ENCODE measurements at regions not wholly inside any gene's neighbourhood (a gene's known extent, or its start where the extent isn't known, plus 50 kb on each side); places are given as distances from the start of the nearest gene placed in this dataset.

DNA sequence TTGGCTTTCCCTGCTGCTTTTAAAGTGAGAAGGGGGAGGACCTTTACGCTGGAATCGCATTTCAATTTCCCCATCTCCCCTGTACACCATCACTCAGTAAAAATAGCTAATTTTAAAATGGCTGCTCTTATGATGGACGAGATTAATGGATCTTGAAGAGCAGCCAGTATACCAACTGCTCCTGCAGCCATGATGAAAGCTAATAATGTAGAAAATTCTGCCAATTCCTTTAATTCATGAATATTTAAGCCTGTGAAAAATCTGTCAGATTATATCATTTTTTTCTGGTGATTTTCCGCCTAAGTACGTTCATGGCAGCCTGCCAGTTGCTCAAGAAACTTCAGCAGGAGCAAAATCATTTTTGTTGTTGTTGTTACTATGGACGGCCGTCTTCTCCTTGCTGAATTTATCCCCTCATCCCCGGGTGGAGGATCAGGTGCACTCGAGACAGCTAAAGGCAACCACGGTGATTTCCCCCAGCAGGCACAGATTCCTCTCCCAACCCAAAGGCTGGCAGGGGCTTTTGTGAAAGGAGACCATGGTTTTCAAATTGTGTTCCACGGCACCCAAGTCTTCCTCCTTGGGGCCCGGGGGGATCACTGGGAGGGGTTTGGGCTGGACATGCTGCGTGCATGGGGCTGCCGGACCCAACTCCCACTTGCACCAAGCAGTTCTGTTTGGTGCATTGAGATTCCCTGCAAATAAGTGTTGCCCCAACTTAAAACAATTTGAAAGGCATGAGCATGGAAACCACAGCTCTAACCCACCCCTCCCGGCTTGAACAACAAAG, 289.6 kb downstream of the UACA start:
- no peak for DNase-seq (ENCODE audit: low spot score)

DNA sequence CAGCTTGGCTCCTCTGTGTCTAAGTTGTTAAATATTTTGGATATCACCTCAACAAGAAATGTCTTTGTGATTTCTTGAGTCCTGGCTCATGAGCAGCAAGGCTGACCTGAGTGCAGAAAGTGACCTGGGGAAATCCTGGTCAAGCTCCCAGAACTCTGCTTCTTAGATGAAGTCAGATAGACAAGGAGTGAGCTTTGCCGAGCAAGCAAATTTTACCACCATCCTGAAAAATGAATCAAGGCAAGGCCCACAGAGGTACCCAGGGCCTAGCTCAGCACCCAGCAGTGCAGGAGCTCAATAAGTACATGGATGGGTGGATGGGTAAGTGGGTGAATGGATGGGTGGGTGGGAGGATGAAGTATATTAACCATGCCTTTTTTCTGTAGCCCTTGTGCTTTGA, 291.8 kb downstream of the UACA start:
- no peak for DNase-seq (ENCODE audit: low spot score)

DNA sequence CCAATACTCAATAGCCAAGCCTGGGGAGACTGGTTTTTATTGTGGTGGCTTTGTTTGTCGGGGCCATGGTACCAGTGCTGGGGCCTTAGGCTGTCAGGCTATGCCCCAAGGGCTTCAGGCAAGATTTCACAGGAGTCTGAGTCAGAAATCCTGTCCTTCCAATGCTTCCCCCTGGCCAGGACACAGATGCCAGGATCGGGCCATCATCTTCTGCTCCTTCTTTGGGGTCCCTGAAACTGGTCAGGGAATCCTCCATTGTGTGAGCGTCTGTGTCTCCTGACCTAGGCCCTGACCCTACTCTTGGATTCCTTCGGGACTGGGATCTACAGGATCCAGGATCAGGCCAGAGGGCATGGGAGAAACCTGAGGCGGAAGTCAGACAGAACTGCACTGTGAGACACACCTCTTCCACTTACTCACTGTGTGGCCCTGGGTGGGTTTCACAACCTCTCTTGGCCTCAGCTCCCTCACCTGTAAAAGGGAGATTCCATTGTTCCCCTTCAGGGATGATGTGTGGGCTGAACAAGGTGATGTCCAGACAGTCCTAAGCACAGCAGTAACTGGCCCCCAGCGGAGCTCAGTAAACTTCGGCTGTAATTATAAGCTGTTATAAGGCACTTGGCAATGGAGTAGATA, 292.7 kb downstream of the UACA start:
- DNase-seq (ENCODE audit: low spot score) = no peak

DNA sequence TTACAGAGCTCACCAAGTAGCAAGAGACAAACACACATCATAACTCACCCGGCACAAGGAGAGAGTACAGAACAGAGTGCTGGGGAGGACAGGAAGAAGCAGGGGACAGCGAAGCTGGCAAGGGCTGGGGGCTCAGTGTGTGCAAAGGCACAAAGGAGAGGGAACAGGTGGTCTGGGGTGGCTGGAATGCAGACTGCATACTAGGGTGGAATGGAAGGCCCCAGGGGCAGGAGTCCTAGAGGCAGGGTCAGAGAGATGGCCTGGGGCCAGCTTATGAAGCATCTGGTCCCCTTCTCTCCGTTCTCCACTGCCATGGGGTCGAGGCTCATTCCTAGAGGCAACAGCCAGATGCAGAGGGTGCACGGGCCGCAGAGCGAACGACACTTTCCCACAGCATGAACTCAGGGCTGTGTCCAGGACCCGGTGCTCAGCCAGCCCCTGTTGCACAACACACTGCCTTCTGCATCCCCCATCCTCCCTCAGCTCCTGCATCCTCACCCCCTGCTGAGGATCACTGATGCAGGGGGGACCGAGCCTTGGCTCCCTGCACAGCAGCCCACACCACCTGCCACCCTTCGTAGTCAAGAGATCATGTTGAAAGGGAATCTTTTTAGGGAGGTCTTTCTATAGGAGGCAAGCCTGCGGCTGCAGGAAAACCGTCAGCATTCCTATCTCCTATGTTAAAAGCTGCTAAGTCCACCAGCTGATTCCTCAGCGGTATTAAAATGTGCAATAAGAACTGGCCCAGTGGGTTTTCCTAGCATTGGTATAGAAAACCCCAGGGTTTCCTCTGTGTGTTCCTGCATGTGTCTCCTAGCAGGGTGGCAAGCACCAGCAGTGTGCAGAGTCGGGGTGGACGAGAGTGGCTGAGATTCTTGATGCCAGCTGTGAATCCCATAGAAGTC, 293.5 kb downstream of the UACA start:
- DNase-seq (ENCODE audit: low spot score) = no peak

DNA sequence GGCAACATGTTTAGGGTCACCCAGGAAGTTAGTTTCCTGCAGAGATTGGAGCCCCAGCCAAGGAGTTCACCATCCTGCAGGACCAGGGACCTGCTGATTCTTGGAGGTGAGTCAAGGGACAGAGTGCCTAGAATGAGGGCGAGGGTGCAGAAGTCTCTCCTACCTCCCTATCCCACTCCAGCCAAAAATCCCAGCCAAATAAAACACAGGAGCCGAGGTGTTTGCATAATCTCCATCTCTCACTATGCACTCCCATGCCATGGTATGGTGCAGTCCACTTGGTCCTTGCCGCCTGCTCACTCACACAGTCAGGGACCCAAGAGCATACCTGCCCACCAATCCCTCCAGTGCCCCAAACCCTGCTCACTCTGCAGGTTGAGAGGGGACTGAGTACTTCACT, 294.2 kb downstream of the UACA start:
- DNase-seq (ENCODE audit: low spot score) = no peak

DNA sequence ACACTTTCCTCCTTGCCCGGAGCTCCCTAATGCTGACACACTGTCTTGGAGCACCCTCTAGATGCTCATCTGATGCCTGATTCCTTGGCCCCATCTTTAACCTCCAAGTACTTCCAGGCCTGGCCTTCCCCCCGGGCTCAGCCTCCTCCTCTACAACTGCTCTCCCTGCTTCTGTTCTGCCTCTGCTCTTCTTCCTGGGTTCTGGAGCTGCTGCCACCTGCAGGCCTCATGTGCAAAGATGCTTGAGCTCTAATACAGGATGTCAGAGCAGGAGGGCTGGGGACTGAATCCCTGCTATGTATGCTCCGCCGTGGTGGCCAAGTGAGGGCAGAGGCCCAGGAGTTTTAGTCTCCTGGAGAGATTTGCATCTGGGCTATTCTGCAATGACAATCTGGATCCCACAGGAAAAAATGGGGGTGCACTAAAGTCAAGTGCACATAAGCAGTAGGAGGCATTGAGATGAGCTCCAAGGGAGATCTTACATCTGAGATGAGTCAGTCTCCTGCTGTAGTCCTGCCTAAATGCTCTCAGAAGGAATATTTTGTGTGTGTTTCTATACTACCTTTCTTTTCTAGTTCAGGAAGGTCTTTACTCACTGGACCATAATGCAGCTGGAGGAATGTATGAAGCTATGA, 296.3 kb downstream of the UACA start:
- DNase-seq (ENCODE audit: low spot score) = peak; percentile 68

DNA sequence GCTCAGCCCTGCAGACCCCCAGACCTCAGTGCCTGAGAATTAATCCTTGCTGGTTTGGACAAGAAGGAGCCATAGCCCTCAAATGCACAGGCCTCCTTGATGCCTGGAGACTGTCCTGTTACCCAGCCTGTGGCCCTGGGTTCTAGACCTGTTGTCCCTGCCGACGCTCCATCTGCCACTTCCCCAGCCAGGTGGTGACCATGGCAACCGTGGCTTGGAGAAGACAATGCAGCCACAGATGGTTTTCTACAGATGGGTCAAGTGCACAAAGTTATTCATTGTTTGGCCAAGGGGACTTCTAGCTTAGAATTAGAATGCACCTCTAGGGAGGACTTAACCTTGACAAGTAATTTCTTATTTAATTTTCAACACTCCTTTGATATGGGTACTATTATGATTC, 297.1 kb downstream of the UACA start:
- DNase-seq (ENCODE audit: low spot score) = no peak

DNA sequence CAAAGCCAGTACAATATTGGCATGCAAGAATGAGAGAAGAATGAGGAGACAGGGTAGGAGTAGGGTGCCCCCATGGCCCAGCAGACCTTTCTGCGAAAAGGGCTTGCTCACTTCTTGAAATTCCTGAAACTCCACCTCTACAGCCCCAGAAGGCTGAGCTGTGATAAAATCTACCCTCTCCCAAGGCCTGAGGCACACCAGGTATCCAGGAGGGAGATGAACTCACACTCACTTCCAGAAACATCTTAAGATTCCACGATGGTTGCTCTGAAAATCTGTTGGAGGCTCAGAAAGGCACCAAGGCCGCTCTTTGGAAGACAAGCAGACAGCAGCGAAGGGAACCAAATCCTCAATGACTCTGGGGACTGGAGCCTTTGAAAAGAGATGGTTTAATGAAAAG, 297.5 kb downstream of the UACA start:
- DNase-seq (ENCODE audit: low spot score) = no peak

DNA sequence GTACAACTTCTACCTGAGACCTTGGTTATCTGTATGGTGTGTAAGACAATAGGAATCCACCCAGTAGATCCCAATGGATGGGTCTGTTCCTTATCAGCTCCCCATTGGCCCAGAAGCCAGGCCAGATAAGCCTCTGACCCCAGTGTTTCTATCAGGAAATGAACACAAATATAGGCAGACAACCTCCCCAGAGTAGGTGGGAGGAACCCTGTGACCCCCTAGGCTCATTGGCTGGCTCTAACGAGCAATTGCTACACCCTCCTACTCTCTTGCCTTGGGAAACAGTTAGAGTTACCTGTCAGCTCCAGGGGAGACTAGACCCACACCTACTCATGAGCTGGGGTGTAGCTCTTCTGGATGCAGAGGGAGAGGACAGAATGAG, 299.9 kb downstream of the UACA start:
- DNase-seq (ENCODE audit: low spot score) = no peak

DNA sequence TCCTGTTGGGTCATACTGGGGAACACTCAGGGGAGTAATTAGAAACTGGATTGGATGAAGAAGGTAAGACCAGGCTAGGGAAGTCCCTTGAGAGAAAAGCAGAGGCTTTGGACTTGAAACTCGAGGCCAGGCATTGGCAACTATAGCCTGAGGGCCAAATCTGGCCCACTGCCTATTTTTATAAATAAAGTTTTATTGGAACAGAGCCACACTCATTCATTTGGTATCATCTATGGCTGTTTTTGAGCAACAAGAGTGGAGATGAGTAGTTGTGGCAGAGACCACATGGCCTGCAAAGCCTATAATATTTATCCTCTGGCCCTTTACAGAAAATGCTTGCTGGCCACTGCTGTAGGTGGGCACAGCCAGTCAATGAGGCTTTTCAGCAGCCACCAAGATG, 301.4 kb downstream of the UACA start:
- no peak for DNase-seq (ENCODE audit: low spot score)

DNA sequence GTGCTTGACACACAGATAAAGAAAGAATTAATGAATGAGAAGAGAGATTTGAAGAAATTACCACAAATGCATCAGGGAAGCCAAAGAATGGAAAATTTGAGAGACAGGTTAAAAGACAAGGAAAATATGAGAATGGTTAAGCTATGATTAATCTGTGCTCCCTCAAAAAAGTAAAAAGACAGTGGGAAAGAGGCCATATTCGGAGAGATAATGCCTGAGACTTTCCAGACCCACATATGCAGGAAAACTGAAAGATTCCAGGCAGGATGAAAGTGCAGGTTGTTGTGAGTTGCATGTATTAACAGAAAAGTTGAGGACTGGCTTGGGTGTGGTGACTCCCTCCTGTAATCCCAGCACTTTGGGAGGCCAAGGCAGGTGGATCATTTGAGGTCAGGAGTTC, 302.3 kb downstream of the UACA start:
- DNase-seq (ENCODE audit: low spot score) = no peak

DNA sequence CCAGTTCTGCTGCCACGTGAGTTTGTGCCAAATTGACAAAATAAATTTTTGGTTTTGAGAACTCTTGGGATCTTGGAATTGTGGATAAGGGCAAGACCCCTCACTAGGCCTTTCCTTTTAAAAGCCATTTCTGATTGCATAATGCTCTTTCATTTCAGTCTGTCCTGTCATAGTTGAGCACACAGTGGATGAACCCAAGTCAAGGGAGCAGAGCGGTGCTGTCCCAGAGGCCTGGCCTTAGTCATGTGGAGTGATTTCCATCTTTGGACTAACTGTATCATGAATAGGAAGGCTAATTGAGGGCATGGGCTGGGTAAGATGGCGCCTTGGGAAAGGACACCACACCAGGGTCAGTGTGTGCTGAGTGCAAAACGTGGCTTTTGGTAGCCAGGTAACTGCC, 304.0 kb downstream of the UACA start:
- no peak for DNase-seq (ENCODE audit: low spot score)

DNA sequence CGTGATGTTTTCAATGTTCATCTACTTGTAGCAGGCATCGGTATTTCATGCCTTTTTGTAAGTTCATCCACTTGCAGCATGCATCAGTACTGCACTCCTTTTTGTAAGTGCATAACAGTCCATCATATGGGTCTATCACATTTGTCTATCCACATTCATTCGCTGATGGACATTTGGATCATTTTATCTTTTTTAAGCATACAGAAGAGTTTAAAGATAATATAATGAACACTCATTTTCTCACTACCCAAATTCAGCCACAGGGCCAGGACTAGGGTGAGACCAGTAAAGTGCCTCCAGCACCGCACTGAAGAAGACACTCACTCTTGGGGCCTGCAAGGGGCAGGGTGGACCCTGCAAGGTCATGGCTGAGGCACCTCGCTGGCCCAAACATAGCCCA, 309.6 kb downstream of the UACA start:
- DNase-seq (ENCODE audit: low spot score) = no peak

DNA sequence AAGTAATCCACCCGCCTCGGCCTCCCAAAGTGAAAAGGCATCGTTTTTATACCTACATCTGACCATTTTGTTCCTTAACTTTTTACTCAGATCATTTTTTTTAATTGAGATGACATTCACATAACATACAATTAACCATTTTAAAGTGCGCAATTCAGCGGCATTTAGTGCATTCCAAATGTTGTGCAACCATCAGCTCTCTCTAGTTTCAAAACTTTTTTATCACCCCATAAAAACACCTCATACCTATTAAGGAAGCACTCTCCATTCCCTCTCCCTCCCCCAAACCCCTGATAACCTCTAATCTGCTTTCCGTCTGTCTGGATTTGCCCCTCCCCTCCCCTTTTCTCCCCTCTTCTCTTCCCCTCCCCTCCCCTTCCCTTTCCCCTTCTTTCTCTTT, 310.1 kb downstream of the UACA start:
- DNase-seq (ENCODE audit: low spot score) = no peak

DNA sequence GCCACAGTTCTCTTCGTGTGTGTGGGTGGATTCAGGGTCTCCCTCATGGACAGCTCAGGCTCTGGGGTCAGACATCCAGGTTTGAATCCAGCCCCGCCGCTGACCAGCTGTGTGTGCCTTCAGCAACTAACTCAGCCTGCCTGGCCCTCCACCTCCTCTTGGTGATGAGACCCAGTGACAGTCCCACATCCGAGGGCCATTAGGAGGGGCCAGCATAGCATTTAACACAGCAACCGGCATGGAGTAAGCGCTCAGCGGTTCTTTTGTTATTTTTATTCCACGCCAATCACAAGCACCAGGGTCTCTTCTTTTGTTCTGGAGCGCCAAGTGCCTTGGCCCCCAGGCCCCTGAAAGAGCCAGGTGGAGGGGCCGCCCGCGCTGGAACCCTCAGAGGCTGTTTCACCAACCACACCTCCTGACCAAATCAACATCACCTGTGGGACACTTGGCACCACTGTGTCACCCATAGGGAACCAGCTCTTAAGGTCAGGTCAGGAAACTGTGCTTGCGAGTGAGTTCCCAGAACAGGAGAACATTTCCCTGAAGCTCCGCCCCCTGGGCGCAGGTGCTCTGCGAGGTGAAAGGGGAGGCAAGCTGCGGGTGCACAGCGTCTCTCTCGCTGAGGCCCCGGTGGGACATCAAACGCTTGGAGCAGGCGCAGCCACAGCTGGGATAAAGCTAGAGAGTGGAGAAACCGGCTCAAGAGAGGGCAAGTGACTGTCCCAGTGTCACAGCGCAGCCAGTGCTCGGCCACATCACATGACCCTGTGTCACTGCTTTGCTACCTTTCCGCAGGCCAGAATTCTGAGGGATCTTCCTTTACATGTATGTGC, 311.3 kb downstream of the UACA start:
- DNase-seq (ENCODE audit: low spot score) = no peak

DNA sequence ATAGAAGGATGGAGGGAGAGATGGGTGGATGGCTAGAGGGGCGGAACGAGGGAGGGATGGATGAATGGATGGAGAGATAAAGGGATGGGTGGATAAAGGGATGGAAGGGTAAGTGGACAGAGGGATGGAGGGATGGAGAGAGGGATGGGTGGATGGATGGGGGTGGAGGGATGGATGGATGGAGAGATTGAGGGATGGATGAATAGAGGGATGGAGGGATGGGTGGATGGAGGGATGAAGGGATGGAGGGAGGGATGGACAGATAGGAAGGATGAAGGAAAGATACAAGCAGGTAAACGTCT, 313.3 kb downstream of the UACA start:
- no peak for DNase-seq (ENCODE audit: low spot score)

DNA sequence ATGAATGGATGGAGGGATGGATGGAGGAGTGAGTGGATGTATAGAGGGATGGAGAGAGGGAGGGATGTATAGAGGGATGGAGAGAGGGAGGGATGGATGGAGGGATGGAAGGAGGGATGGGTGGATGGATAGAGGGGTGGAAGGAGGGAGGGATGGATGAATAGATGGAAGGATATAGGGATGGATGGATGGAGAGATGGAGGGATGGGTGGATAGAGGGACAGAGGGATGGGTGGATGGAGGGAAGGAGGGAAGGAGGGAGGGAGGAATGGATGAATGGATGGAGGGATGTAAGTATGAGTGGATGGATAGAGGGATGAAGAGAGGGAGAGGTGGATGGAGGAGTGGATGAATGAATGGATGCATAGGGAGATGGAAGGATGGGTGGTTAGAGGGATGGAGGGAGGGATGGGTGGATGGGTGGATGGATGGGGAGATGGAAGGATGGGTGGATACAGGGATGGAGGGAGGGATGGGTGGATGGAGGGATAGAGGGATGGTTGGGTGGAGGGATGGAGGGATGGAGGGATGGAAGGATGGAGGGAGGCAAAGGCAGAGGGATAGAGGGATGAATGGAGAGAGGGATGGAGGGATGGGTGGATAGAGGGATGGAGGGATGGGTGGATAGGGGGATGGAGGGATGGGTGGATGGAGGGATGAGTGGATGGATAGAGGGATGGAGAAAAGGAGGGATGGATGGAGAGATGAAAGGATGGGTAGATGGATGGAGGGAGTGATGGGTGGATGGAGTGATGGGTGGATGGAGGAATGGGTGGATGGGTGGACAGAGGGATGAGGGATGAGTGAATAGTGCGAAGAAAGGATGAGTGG, 313.8 kb downstream of the UACA start:
- no peak for DNase-seq (ENCODE audit: low spot score)

DNA sequence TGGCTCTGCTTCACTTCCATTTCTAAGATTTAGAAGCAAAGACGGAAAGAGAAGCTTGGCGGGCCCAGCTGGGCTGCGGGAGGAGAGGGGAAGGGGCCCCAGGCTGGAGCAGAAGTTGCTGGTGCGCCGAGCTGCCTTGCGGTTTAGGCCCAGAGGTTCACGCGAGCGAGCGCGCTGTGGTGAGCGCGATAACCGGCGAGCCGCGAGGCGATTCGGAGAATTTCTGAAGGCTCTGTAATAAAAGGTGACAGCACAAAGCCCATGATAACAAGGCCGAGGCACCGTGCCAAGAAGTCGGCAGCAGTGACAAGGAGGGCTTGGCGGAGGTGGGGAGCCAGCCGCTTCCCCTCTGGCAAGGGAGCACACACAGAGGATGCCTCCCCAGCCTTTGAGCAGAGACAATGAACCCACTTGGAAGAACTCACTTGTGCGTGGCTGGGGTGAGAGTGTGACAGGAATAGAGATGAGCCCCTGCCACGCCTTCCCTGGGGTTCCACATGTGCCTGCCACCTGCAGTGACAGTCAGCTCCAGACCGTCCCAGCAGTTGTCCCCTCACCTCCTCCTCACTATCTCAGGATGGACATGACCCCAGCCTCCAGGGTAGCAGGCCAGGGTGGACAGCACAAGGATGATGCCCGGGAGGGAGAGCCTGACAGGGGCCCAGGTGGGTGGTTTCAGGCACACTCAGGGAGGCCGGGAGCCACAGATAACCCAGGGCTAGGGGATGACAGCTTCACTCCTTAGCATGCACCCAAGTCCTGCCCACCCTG, 315.2 kb downstream of the UACA start:
- no peak for DNase-seq (ENCODE audit: low spot score)

DNA sequence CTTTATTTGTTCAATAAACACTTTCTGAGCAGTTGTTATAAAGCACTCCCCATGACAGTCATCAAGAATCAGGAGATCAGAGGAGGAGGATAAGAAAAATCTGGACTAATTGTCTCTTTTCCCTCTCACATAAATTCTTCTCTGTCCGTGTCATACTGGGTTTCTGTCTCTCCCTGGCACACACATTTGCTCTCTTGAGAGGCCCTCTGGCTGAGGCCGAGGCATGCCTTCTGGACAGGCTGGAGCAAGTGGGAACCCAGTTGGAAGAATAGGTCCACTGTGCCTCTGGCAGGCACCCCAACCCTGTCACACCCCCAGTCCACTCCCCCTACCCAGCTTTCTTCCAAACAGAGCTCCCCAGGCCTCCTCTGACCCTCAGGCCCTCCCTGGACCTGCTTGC, 315.8 kb downstream of the UACA start:
- no peak for DNase-seq (ENCODE audit: low spot score)

DNA sequence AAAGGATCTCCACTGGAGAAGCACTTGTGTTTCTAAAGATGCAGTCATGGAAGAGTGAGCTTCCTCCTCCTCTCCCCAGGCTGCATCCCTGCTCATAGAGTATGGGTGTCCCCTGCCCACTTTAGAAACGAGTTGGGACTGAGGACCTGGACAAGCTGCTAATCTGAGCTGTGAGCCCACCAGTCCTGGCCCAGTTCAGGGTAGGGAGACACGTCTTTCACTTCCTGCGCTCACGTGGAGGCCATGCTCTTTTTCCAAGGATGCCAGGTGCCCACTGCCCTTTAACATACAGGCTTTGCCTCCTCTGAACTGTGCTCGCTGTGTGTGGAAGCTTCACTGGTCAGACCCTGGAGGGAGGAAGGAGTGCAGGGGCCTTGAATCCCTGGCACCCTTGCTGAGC, 316.3 kb downstream of the UACA start:
- DNase-seq (ENCODE audit: low spot score) = no peak

All from NAMALWA (cell line).